ENCODE measurements at regions not wholly inside any gene's neighbourhood (a gene's known extent, or its start where the extent isn't known, plus 50 kb on each side); places are given as distances from the start of the nearest gene placed in this dataset.

GRCh38 chr4:62522273-62522672 lies 1322.1 kb downstream of the ADGRL3 start:
- no peak overlapping the region for H3K4me3 Mint-ChIP-seq
- no peak overlapping the region for H4K5ac ChIP-seq (ENCODE audit: insufficient read length, low read depth, low read length)

More at GRCh38 chr4:62522273-62522672, 1322.1 kb downstream of the ADGRL3 start:
- H3K36me3 Mint-ChIP-seq (ENCODE audit: insufficient read depth in 1 of 3, low read depth in 3 of 3): peaks cover 8 to 22% (median 10%) of the 10 kb centered on the region in 3 experiments
- Histone ChIP-seq H2BK15ac (ENCODE audit: low read depth, low read length) (no peak overlapping the region), H4K20me1 (ENCODE audit: control insufficient read depth, insufficient read depth, insufficient read length) (no peaks in the 10 kb centered on the region), H3K79me1 (ENCODE audit: insufficient read depth, low read depth, low read length, poor library complexity, severe bottlenecking) (no peaks in the 10 kb centered on the region), H3K14ac (ENCODE audit: insufficient read depth, low read length) (no peak overlapping the region), H3K18ac (ENCODE audit: insufficient read length, low read depth, low read length) (no peak overlapping the region), H3K4me2 (ENCODE audit: insufficient read depth, insufficient read length, low read length) (no peak overlapping the region), H2BK12ac (ENCODE audit: insufficient read length, low read depth, low read length) (no peak overlapping the region), H3K27ac (ENCODE audit: insufficient read length, low read depth, low read length) (no peak overlapping the region), H2BK20ac (ENCODE audit: low read depth, low read length, poor library complexity, severe bottlenecking) (no peak overlapping the region), H3T11ph (ENCODE audit: low read length) (no peak overlapping the region), H3K4ac (ENCODE audit: low read depth, low read length) (no peak overlapping the region), H3K23me2 (ENCODE audit: insufficient read length, low read depth, low read length, poor library complexity, severe bottlenecking) (no peaks in the 10 kb centered on the region), H3K23ac (ENCODE audit: insufficient read length, low read depth, low read length) (no peak overlapping the region), H2BK120ac (ENCODE audit: low read depth, low read length, poor library complexity, severe bottlenecking) (no peak overlapping the region), H3K56ac (ENCODE audit: insufficient read length, low read depth, low read length) (no peak overlapping the region), H3K79me2 (ENCODE audit: insufficient read depth, low read length) (no peaks in the 10 kb centered on the region), H2AK5ac (ENCODE audit: insufficient read length, low read length) (no peak overlapping the region), H3K9me3 (ENCODE audit: control insufficient read depth, low read depth, low read length) (no peaks in the 10 kb centered on the region), H4K8ac (replicated peaks; ENCODE audit: insufficient read length, low read depth, low read length) (no peak overlapping the region), H3K4me1 (ENCODE audit: insufficient read depth, low read length) (no peaks in the 10 kb centered on the region), H3K9ac (ENCODE audit: extremely low read depth, insufficient read length, low read length) (no peak overlapping the region), H3K27me3 (ENCODE audit: insufficient read depth, low read length) (no peaks in the 10 kb centered on the region), H2BK5ac (ENCODE audit: insufficient read length, low read length) (no peak overlapping the region), H2AFZ (ENCODE audit: low read length) (no peak overlapping the region), H4K91ac (ENCODE audit: insufficient read length, low read depth, low read length) (no peak overlapping the region)
- no peak for DNase-seq
- H3K9me3 Mint-ChIP-seq: peaks cover 15 to 28% of the 10 kb centered on the region in 2 experiments; a peak in 4 of 5 replicates
- H3K27ac Mint-ChIP-seq: no peak overlapping the region
- peaks cover 2% of the 10 kb centered on the region; the same call in 1 of the 2 replicates for H3K27me3 Mint-ChIP-seq (ENCODE audit: low read depth)
- WGBS (ENCODE audit: extremely low coverage, insufficient read length, low lambda C conversion rate): no CpG with 5 or more reads among the region's 11 CpGs
- TF ChIP-seq CTCF (conservative IDR thresholded peaks at IDR 0.05): no peak
- peaks cover 2 to 4% of the 10 kb centered on the region in 2 experiments; a peak in 3 of 4 replicates for H3K4me1 Mint-ChIP-seq

Measured in H9 (cell line).